ENCODE measurements at regions not wholly inside any gene's neighbourhood (a gene's known extent, or its start where the extent isn't known, plus 50 kb on each side); places are given as distances from the start of the nearest gene placed in this dataset.

DNA sequence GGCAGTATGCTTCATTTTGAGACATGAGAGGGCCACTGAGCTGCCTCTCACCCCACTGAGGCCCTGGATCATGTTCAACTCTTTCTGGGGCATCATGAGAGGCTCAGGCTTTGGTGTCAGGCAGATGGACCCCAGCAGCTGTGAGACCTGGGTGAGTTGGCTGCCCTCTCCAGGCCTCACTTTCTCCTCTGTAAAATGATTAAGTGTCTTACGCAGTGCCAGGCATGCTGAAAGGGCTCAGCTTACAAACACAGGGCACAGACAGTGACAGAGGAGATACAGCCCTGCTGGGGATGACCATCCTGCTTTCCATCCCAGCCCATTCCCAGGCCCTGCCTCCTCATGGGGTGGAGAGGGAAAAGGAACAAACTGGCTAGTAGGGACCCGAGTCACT is 387.4 kb downstream of the MATN1 start:
- H3K4me2 ChIP-seq (ENCODE audit: low read depth, low read length, poor library complexity, severe bottlenecking), result no peak overlapping the region
- H3K4me1 ChIP-seq (ENCODE audit: insufficient read depth, low read length, poor library complexity, severe bottlenecking), result no peaks in the 10 kb centered on the region
- no peaks in the 10 kb centered on the region for H3K27me3 ChIP-seq (ENCODE audit: insufficient read depth, low read length, poor library complexity, severe bottlenecking)
- no peaks in the 10 kb centered on the region for H3K36me3 ChIP-seq (ENCODE audit: insufficient read depth, low read length)
- no peaks in the 10 kb centered on the region for H3K9me2 ChIP-seq (replicated peaks; ENCODE audit: low read depth, low read length)
- no peak overlapping the region for H3K9ac ChIP-seq (ENCODE audit: low read depth, low read length, poor library complexity, severe bottlenecking)
- no peaks in the 10 kb centered on the region for H3F3A ChIP-seq (ENCODE audit: low read depth)
- H4K20me1 ChIP-seq (ENCODE audit: insufficient read depth, low read length, poor library complexity, severe bottlenecking), result no peaks in the 10 kb centered on the region
- H3K4me3 ChIP-seq (ENCODE audit: low read length, poor library complexity, severe bottlenecking), result no peak overlapping the region
- TF ChIP-seq, protein P1, sequence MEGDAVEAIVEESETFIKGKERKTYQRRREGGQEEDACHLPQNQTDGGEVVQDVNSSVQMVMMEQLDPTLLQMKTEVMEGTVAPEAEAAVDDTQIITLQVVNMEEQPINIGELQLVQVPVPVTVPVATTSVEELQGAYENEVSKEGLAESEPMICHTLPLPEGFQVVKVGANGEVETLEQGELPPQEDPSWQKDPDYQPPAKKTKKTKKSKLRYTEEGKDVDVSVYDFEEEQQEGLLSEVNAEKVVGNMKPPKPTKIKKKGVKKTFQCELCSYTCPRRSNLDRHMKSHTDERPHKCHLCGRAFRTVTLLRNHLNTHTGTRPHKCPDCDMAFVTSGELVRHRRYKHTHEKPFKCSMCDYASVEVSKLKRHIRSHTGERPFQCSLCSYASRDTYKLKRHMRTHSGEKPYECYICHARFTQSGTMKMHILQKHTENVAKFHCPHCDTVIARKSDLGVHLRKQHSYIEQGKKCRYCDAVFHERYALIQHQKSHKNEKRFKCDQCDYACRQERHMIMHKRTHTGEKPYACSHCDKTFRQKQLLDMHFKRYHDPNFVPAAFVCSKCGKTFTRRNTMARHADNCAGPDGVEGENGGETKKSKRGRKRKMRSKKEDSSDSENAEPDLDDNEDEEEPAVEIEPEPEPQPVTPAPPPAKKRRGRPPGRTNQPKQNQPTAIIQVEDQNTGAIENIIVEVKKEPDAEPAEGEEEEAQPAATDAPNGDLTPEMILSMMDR (conservative IDR thresholded peaks at IDR 0.05; ENCODE audit: low read length), result no peak
- TF ChIP-seq EZH2phosphoT487 (IDR thresholded peaks at IDR 0.05; ENCODE audit: borderline replicate concordance), result no peak
- H3K9me3 ChIP-seq (ENCODE audit: insufficient read depth, low read depth, low read length), result peaks cover 3% of the 10 kb centered on the region; the same call in 1 of the 2 replicates
- no peak overlapping the region for H2AFZ ChIP-seq (ENCODE audit: low read length)
- H3K79me2 ChIP-seq (ENCODE audit: insufficient read depth, low read length), result no peaks in the 10 kb centered on the region

DNA sequence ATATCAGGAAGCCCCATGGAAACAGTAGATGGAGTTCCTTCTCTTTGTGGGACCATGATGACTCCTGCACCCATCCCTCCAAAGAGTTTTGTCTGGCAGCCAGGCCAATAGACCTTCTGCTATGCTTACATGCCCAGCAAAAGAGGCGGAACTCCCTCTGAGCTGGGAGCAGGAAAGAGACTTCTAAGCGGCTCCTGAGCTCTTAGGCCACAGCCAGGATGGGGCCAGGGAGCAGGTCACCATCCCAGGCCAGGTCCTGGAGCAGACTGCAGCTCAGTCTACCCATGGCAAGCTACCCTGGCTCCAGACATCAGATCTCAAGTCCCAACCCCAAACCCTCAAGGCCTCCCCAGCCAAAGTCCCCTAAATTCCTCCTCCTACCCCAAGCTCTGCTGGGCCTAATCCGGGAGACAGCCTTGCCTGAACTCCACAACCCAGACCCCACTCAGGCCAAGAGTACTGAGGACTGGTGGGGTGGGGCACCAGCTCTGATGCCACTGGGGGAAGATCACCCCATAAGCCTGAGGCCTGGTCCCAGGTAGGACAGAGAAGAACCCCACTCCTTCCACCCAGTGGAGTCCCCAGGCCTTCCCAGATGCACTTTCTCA is 387.9 kb downstream of the MATN1 start:
- no peak overlapping the region for H3K4me2 ChIP-seq (ENCODE audit: low read depth, low read length, poor library complexity, severe bottlenecking)
- TF ChIP-seq EZH2phosphoT487 (IDR thresholded peaks at IDR 0.05; ENCODE audit: borderline replicate concordance), result no peak
- TF ChIP-seq, protein P1 (conservative IDR thresholded peaks at IDR 0.05; ENCODE audit: low read length), result no peak
- H3K4me3 ChIP-seq (ENCODE audit: low read length, poor library complexity, severe bottlenecking), result no peak overlapping the region
- no peaks in the 10 kb centered on the region for H3F3A ChIP-seq (ENCODE audit: low read depth)
- H3K9me2 ChIP-seq (replicated peaks; ENCODE audit: low read depth, low read length), result no peaks in the 10 kb centered on the region
- H3K4me1 ChIP-seq (ENCODE audit: insufficient read depth, low read length, poor library complexity, severe bottlenecking), result no peaks in the 10 kb centered on the region
- no peak overlapping the region for H2AFZ ChIP-seq (ENCODE audit: low read length)
- no peaks in the 10 kb centered on the region for H3K79me2 ChIP-seq (ENCODE audit: insufficient read depth, low read length)
- H3K9me3 ChIP-seq (ENCODE audit: insufficient read depth, low read depth, low read length), result peaks cover 3% of the 10 kb centered on the region; the same call in 1 of the 2 replicates
- H3K9ac ChIP-seq (ENCODE audit: low read depth, low read length, poor library complexity, severe bottlenecking), result no peak overlapping the region
- no peaks in the 10 kb centered on the region for H3K36me3 ChIP-seq (ENCODE audit: insufficient read depth, low read length)
- H4K20me1 ChIP-seq (ENCODE audit: insufficient read depth, low read length, poor library complexity, severe bottlenecking), result no peaks in the 10 kb centered on the region
- H3K27me3 ChIP-seq (ENCODE audit: insufficient read depth, low read length, poor library complexity, severe bottlenecking), result no peaks in the 10 kb centered on the region

DNA sequence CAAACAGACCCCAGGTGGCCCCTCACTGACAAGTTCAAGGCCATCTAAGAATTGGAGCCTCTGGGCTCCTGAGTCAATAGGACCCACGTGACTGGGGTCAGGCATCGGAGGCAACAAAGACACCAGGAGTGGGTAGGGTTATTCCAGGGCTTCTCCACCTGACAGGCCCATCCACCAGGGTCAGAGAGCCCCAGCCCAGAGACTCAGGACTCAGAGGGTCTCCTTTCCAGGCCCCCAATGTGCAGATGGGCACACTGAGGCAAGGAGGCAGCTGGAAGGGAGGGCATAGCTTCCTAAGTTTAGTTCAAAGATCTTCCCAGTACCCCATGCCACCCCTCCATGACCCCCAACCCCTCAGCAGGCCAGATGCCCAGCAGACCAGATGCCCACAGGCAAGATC is 388.6 kb downstream of the MATN1 start:
- Histone ChIP-seq H3K36me3 (ENCODE audit: insufficient read depth, low read length) (no peaks in the 10 kb centered on the region), H3K9me3 (ENCODE audit: insufficient read depth, low read depth, low read length) (peaks cover 3% of the 10 kb centered on the region; the same call in 1 of the 2 replicates), H3K9me2 (replicated peaks; ENCODE audit: low read depth, low read length) (no peaks in the 10 kb centered on the region), H3F3A (ENCODE audit: low read depth) (no peaks in the 10 kb centered on the region), H3K4me1 (ENCODE audit: insufficient read depth, low read length, poor library complexity, severe bottlenecking) (no peaks in the 10 kb centered on the region), H3K79me2 (ENCODE audit: insufficient read depth, low read length) (no peaks in the 10 kb centered on the region), H4K20me1 (ENCODE audit: insufficient read depth, low read length, poor library complexity, severe bottlenecking) (no peaks in the 10 kb centered on the region), H3K27me3 (ENCODE audit: insufficient read depth, low read length, poor library complexity, severe bottlenecking) (no peaks in the 10 kb centered on the region), H3K4me2 (ENCODE audit: low read depth, low read length, poor library complexity, severe bottlenecking) (no peak overlapping the region), H3K9ac (ENCODE audit: low read depth, low read length, poor library complexity, severe bottlenecking) (no peak overlapping the region), H3K4me3 (ENCODE audit: low read length, poor library complexity, severe bottlenecking) (no peak overlapping the region), H2AFZ (ENCODE audit: low read length) (no peak overlapping the region)
- TF ChIP-seq, protein P1 (conservative IDR thresholded peaks at IDR 0.05; ENCODE audit: low read length), result no peak
- no peak for TF ChIP-seq EZH2phosphoT487 (IDR thresholded peaks at IDR 0.05; ENCODE audit: borderline replicate concordance)
